ENCODE measurements at regions not wholly inside any gene's neighbourhood (a gene's known extent, or its start where the extent isn't known, plus 50 kb on each side); places are given as distances from the start of the nearest gene placed in this dataset.
"Not testable (repeated sequence)": the region's sequence is repeated elsewhere in the genome, so short reads cannot be mapped to it uniquely, and the experiment has no call there.

DNA sequence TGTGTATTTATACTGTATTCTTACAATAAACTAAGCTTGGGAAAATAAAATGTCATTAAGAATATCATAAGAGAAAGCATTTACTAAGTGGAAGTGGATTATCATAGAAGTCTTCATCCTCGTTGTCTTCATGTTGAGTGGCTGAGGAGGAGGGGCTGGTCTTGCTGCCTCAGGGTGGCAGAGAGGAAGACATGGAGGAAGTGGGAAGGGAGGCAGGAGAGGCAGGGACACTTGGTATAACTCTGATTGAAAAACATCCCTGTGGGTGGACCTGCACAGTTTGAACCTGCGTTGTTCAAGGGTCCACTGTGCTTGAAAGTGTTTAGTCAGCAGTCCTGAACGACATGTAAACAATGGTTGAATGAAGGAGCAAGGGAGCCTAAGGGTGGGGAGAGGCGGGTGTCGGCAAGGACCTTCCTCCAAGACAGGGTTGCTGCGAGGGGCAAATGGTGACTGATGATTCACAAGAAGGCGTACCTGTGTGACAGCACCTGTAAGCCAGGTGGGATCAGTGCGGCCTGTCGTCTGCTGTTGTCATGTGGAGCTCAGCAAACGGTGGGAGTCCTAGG lies 103.8 kb upstream of the KLF13 start:
- DNase-seq = peak; percentile 27

DNA sequence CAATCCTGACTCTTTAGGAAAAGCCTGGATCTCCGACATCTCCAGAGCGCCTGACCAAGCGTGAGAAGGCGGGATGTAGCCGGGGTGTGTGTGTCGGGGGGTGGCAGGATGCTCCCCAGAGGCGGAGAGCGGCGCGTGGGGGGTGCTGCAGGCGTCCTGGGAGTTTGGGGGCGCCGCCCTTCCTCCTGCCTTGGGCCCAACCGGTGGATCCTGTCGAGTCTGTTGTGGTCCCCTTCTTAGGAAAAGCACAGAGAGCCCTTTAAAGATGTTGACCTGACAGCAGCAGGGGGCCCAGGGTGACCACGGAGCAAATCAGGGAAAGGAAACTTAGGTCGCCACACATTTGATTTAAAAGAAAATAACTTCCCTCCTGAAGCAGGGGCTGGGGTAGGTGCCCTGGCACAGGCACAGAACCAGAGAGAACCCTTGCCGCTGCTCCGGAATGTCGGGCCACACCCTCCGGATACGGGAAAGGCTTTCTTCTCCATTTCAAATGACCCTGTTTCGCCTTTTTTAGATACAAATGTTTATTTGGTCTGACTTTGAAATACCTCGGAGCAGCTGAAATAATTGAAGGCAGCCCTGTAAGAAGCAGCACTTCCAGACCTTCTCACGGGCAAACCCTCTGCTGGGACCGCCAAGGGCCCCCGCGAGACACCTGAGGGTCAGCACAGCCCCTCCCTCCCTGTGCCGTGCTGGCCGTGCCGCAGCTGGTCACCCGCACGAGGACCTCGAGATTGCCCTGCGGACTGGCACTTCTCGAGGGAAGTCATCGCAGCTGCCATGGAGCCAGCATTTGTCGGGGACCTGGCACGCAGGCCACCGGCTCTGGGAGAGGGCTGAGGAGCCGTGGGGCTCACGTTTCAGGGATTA lies 102.9 kb upstream of the KLF13 start:
- DNase-seq = no peak

DNA sequence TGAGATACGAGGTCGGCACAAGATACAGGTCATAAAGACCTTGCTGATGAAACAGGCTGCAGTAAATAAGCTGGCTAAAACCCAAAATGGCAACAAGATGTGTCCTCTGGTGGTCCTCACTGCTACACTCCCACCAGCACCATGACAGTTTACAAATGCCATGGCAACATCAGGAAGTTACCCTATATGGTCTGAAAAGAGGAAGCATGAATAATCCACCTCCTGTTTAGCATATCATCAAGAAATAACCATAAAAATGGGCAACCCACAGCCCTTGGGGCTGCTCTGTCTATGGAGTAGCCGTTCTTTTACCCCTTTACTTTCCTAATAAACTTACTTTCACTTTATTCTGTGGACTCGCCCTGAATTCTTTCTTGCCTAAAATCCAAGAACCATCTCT lies 102.0 kb upstream of the KLF13 start:
- not testable (repeated sequence) for DNase-seq

DNA sequence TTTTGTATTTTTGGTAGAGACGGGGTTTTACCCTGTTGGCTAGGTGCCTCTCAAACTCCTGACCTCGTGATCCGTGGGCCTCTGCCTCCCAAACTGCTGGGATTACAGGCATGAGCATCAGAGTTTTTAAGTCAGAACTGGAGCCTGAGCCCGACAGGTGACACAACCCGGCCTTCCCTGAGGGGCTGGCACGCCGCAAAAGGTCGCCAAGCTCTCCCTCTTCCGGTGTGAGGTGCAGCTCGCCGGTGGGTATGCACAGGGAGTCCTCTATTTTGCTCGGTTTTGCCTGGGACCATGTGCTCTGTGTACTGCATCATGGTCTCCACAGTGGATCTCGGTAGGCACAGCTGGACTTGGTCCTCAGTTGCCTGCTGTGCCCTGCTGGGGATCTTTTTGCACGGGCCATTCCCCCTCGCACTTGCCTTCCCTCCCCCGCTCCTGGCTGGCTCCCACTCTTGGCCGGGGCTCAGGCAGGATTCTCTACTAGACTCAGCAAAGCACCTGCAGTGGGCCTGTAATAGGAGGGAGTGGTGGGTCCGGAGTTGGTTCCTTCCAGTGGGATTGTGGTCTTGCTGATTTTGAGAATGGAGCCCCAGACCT lies 101.2 kb upstream of the KLF13 start:
- no peak for DNase-seq

DNA sequence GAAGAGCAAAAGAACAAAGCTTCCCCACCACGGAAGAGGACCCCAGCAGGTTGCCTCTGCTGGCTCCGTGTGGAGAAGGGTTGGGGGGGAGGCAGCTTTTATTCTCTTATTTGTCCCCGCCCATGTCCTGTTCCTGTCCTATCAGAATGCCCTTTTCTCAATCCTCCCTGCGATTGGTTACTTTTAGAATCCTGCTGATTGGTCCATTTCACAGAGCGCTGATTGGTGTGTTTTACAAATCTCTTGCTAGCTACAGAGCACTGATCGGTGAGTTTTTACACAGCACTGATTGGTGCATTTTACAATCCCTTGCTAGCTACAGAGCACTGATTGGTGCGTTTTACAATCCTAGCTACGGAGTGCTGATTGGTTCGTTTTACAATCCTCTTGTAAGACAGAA lies 100.6 kb upstream of the KLF13 start:
- DNase-seq = no peak

DNA sequence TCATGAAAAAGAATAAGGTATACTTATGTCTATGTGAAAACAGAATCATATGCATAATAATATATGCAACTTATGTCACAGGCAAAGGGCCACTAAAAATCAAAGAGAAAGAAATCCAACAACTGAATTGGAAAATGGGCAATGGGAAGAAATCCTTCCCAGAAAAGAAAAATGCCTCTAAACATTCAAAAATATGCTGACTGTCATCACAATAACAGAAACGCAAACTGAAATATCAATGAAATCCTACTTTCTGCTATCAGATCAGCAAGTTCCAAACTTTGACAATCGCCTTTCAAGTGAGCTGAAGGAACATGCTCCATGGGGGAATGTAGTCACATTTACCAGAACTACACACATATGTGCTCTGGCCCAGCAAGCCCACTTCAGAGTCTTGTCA lies 99.4 kb upstream of the KLF13 start:
- DNase-seq = no peak

DNA sequence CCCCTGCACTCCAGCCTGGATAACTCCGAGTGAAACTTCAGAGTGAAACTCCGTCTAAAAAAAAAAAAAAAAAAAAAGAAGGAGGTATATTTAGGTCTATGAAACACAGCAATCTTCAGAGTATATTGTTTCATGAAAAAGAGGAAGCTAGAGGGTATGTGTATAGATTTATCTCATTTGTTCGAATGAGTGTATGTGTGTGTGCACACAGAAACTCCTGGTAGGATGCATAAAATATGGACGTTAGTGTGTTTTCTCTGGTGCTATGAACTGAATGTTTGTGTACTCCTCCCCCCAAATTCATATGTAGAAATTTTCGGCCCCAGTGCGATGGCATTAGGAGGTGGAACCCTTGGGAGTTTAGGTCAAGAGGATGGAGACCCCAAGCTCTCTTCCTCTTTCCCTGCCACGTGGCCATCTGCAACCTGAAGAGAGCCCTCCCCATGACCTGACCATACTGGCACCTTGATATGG lies 98.6 kb upstream of the KLF13 start:
- no peak for DNase-seq

DNA sequence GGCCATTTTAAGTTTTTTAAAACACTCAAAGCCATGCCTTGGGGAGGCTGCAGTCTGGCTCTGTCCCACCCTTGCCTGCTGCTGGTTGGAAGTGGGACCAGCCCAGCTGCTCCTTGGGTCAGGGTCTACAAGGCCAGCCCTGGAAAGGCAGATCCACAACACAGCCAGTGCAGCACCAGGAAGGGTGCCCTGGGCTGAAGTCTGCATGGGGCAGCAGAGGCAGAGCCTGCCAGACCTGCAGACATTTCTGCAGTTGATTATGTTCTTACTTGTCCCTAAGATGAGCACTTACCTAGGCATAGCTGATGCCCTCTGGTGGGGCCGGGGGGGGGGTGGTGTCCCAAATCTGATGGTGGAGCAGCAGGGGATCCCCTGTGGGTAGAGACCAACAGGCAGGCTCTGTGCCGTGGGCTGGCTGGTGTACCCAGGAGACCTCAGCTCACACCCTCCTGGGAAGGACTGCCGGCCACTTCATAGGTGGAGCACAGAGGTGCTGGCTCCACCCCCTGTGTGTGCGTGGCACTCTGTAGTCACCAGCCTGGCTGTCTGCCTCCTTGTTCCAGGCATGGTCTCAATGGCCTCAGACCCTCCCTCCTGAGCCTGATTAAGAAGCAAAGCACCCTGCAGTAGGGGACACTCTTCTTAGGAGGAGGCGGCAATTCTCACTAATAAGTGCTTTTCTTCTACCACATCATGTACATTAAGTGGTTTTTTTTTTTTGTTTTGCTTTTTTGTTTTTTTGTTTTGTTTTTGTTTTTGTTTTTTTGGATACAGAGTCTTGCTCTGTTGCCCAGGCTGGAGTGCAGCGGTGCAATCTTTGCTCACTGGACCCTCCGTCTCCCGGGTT lies 97.4 kb upstream of the KLF13 start:
- peak; percentile 50 for DNase-seq

DNA sequence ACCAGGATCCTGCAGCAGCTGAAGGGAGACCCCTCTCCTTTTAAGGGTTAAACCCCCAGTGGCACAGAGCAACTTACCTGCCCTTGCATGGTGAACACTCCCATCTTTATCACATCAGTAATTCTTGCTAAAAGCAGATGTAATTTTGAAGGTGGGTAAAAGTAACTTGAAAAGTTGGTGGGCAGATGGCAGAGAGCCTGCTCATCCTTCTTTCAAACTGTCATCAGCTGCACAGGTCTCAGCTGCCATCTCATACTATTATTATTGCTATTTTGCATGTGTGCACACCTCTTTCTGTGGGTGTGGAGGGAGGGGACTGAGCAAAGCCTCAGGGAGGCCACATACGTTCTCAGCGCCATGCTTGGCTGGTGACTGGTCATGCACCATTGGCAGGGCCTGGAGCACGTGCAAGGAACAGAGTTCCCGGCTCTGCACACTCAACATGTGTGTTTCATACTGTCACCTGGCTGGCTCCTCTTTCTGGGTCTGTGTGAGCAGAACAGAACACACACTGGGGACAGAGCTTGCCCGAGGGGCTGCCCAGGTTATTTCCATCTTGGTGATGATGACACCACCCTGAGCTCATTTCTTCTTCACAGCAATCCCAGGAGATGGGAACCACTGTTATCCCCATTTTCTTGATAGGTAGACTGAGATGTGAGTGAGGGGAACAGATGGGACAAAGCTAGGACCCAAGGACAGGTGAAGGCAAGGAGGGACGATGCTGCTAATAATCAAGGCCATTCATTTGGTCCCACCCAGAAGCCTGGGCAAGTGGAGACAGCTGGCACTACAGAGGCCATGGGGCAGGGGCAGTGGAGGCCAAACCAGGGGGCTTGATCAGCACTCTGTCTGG lies 95.8 kb upstream of the KLF13 start:
- DNase-seq = no peak

DNA sequence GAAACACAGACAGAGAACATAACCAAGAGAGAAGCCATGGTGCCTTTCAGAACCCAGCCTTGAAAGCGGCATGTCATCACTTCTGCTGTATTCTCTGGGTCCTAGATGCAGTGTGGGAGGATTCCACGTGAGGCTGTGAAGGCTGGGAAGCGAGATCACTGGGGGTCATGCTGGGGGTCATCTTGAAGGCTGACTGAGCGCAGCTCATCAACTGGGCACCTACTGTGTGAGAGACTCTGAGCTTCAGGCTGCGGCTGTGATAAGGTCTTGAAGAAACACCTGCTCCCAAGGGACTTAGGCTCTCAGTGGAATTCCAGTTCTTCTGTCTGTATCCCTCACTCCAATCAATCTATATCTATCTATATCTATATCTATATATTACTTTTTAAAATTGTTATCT lies 91.8 kb upstream of the KLF13 start:
- DNase-seq = no peak

DNA sequence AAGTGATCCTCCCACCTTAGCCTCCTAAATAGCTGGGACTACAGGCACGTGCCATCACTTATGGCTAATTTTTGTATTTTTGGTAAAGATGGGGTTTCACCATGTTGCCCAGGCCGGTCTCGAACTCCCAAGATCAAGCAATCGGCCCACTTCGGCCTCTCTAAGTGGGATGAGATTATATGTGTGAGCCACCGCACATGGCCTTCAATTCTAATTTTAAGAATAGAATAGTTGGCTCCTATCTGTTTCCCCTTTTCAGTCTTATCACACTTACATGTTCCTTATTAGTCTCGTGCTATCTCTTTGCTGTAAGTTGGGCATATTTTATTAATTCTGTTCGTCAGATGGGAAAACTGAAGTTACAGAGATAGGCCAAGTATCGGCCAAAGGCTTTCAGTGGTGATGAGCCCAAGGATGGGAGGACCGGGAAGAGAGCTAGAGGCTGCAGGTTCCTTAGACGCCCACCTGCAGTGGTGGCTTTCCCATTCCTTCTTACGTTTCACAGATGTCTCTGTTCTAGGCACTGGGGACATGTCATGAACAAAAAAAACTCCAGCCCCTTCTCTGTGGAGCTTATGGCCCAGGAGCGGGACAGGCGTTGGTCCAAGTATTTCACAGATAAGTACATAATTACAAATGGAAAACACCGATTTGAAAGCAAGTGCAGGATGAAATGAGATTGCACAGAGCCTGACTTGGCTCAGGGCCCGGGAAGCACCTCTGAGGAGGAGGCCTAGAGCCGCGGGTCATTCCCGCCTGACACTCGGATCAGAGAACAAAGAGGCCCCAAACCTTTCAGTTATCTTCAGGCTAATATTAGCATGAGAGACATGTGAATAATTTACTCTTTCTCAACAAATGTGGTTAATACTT lies 91.1 kb upstream of the KLF13 start:
- peak; percentile 73 for DNase-seq

DNA sequence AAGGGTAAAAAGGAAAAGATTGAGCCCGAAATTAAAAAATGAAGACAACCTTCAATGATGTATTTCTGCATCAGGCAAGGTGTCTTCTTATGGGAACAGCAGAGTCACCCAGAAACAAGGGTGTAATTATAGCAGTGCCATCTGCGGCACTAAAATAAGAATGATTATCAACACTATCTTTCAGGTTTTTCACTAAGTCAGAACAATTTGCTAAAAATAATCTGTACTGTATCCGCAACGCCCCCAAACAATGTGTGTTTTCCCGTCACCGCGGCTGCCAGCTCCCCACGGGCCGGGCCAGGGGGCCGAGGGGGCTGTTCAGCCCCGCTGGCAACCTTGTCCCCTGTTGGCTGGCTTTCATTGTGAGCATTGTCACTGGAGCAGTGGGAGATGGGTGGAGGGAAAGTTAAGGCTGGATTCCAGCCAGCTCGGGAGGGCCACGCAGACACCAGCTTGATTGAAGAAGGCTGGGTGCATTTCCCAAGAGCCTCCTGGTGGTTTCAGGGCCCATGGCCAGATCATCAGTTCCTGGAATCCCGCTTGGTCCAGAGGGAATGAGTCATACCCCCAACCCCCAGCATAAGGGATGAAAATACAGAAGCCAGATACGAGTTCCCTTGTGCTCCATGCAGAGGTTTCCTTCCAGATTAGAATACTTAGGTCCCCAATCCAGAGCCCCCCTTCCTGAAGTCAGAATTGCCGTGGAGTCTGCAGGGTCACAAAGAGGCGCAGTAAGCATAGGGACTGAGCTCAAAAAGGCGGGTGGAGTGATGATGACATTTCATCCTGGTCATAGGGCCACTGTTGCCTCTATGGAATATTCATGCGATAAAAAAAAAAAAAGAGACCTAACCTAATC lies 90.2 kb upstream of the KLF13 start:
- DNase-seq = no peak

DNA sequence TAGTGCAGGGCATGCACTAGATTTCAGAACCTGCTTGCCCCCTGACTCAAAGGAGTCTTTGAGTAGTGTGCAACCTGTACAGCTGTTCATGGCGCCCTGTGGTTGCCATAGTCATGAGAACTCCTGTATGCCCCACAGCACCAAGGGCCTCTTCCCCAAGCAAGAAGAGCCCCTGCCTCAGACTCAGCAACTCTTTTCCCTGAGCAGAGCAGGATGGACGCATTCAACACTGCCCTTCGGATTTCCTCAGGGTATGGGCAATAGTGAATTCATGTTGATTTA lies 89.7 kb upstream of the KLF13 start:
- no peak for DNase-seq

DNA sequence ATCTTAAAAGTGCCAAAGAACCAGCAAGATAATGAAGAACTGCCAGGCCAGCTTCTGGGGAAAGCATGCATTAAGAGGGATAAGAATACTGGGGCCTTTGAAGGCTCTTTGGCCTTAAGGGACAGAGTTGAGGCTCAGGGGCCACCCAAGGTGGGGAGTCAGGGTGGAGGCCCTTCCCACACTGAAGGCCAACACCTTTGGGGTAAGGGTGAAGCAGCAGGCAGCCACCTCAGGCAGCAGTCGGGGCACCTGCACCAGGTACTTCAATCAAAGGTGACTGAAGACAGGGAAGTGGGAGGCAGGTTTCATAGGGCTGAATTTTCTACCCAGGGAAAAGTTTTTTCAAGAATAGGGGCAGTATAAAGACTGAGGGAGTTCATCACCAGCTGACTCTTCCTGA lies 87.7 kb upstream of the KLF13 start:
- DNase-seq = no peak

DNA sequence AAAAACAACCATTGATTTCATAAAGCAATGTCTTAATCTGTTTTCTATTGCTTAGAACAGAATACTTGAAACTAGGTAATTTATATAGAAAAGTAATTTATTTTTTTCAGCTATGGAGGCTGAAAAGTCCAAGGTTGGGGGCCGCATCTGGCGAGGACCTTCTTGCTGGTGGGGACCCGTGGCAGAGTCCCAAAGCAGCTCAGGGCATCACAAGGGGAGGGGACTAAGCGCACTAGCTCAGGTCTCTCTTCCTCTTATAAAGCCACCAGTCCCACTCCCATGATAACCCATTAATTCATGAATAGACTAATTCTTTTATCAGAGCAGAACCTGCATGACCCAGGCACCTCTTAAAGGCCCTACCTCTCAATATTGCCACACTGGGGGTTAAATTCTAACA lies 87.2 kb upstream of the KLF13 start:
- no peak for DNase-seq

DNA sequence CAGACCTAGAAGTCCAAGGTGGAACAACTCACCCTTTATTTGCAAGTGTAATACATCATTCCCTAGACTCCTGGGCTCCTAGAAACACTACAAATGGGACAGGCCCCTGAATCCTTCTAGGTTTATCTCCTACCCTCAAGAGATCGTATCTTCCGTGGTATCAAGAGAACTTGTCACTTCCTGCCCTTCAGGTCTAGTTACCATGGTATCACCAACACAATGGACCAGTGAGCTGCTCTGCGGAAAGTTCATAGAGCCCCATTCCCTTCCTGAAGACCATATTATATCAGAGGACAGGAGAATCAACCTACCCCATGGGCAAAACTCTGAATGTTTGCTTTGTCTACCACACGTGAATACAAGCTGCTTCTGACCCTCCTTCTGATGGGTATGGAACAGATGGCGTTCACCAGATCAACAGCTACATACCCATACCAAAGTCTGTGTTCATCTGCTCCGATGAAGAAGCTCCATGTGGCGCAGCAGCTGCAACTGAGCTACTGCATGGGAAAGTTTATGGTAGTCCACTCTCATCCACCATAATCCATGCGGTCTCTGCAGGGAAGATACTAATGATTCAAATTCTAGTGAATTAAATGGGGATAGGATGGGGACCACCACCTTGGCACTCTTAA lies 84.6 kb upstream of the KLF13 start:
- DNase-seq = no peak

DNA sequence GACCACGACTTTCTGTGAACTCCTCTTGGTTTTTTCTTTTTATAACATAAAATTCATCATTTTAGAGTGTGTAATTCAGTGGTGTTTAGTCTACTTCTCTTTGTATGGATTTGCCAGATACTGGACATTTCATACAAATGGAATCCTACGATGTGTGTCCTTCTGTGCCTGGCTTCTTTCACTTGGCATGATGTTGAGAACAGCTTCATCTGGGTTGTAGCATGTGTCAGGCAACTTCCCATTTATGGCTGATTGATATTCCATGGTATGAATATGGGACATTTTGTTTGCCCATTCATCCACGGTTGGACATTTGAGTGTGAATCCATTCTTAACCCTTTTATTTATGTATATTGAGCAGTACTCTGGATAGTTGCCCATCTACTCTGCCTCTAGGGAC lies 82.7 kb upstream of the KLF13 start:
- DNase-seq = no peak

DNA sequence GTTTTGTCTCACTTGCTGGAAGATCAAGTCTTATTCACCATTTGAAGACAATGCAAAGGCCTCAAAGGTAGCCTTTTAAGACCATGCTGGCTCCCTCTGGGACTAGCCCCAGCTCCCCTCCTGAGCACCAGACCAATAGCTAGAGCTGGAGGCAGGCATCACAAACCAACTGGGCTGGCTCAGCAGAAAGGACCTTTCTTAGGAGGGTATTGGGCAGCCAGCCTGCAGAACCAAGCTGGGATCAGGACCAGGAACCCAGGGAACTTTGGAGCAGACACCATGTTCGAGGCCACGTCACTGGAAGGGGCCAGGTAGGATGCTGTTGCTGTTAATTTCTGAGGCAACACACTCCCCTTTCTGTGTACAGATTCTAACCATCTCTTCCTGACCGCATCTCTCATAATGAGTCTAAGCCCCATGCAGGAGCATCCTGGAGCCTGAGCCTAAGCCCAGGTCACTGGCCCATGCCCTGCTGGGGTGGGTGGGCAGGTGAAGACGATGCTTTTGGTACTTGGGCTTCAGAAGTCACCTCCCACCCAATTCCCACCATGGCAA lies 81.4 kb upstream of the KLF13 start:
- DNase-seq = no peak

DNA sequence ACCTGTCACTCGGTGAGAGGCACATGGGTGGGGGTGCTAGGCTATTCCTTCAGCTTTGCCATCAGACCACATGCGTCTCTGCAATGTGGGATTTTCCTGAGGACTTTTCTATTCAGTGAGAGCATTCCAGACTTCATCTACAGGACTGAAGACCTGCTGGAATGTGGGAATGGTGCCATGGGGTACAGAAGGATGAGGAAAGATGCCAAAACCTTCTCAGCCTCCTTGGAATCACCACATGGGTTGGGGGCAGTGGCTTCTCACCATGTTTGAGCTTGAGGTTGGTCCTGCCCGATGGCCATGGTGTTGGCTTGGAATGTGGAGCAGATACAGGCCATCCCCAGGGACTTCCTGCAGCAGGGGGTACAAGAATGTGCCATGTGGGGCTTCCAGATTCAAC lies 80.9 kb upstream of the KLF13 start:
- no peak for DNase-seq

DNA sequence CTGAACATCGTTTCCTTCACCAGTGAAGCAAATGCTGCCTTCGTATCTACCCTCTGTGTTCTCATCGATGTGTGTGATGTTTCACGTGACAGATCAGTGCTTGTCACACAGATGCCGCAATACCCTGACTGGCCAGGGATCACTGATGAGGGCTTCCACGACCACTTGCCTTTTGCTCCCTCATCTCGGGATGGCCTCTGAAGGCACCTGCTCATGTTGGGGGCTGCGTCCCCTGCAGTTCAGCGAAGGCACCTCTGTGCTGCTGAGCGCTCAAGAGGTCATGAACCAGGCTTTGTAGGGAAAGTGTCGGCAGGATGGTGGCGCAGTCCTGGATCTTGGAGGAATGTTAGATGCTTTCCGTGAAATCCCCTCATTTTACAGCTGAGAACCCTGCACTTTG lies 79.2 kb upstream of the KLF13 start:
- no peak for DNase-seq
